HEK293T (cell line): ENCODE measurements at regions not wholly inside any gene's neighbourhood (a gene's known extent, or its start where the extent isn't known, plus 50 kb on each side); places are given as distances from the start of the nearest gene placed in this dataset.

Source experiments
- CTCF ChIA-PET: fragments of 350-600 bp; formaldehyde crosslinking; extraction: SDS; loops from one replicate; lab custom pipeline; 2021; ENCODE audit warnings: antibody characterized with exemption, inconsistent platforms; lab: Yijun Ruan, JAX
- POLR2A ChIA-PET: fragments of 350-600 bp; formaldehyde crosslinking; extraction: SDS; loops from one replicate; lab custom pipeline; 2020; ENCODE audit warnings: antibody characterized with exemption, inconsistent platforms; lab: Yijun Ruan, JAX
- DNase-seq: peaks from one replicate; pipeline ENCODE4 v3.0.0; 2012; ENCODE audit warnings: mixed read lengths; ENCODE audit errors: extremely low spot score
- ARNT ChIP-seq: fragments of 450-650 bp; IDR thresholded peaks from 2 replicates; pipeline ENCODE4 v1.6.1; 2017; ENCODE audit warnings: mild to moderate bottlenecking
- BHLHE40 ChIP-seq: fragments of 450-650 bp; IDR thresholded peaks from 2 replicates; pipeline ENCODE4 v1.6.1; 2016; ENCODE audit warnings: mild to moderate bottlenecking, moderate library complexity, borderline replicate concordance
- CTBP1 ChIP-seq: fragments of 450-650 bp; IDR thresholded peaks from 2 replicates; pipeline ENCODE4 v1.6.1; 2016; ENCODE audit warnings: borderline replicate concordance
- ELF4 ChIP-seq: fragments of 450-650 bp; IDR thresholded peaks from 2 replicates; pipeline ENCODE4 v1.6.1; 2017; ENCODE audit warnings: antibody characterized with exemption
- FOXA1 ChIP-seq: fragments of 450-650 bp; IDR thresholded peaks from 2 replicates; pipeline ENCODE4 v1.6.1; 2016; ENCODE audit warnings: mild to moderate bottlenecking
- FOXK2 ChIP-seq: fragments of 450-650 bp; IDR thresholded peaks from 2 replicates; pipeline ENCODE4 v1.6.1; 2016; ENCODE audit warnings: mild to moderate bottlenecking
- FOXM1 ChIP-seq: fragments of 450-650 bp; IDR thresholded peaks from 2 replicates; pipeline ENCODE4 v1.6.1; 2017; ENCODE audit warnings: mild to moderate bottlenecking, borderline replicate concordance
- HDGF ChIP-seq: fragments of 450-650 bp; IDR thresholded peaks from 2 replicates; pipeline ENCODE4 v1.6.1; 2017; ENCODE audit warnings: antibody characterized with exemption, borderline replicate concordance
- L3MBTL2 ChIP-seq: fragments of 450-650 bp; conservative IDR thresholded peaks from 2 replicates; pipeline ENCODE4 v1.6.1; 2016; ENCODE audit warnings: mild to moderate bottlenecking
- LEF1 ChIP-seq: fragments of 450-650 bp; IDR thresholded peaks from 2 replicates; pipeline ENCODE4 v1.6.1; 2017; ENCODE audit warnings: mild to moderate bottlenecking, borderline replicate concordance
- NFRKB ChIP-seq: fragments of 450-650 bp; IDR thresholded peaks from 2 replicates; pipeline ENCODE4 v1.6.1; 2016; ENCODE audit warnings: mild to moderate bottlenecking, moderate library complexity
- PKNOX1 ChIP-seq: fragments of 450-650 bp; IDR thresholded peaks from 2 replicates; pipeline ENCODE4 v1.6.1; 2016
- SP1 ChIP-seq: fragments of 450-650 bp; IDR thresholded peaks from 2 replicates; pipeline ENCODE4 v1.6.1; 2017
- SUZ12 ChIP-seq: fragments of 450-650 bp; IDR thresholded peaks from 2 replicates; pipeline ENCODE4 v1.6.1; 2016; ENCODE audit warnings: mild to moderate bottlenecking
- TARDBP ChIP-seq: fragments of 450-650 bp; IDR thresholded peaks from 2 replicates; pipeline ENCODE4 v1.6.1; 2016
- ZNF384 ChIP-seq: fragments of 450-650 bp; IDR thresholded peaks from 2 replicates; pipeline ENCODE4 v1.6.1; 2016

DNA sequence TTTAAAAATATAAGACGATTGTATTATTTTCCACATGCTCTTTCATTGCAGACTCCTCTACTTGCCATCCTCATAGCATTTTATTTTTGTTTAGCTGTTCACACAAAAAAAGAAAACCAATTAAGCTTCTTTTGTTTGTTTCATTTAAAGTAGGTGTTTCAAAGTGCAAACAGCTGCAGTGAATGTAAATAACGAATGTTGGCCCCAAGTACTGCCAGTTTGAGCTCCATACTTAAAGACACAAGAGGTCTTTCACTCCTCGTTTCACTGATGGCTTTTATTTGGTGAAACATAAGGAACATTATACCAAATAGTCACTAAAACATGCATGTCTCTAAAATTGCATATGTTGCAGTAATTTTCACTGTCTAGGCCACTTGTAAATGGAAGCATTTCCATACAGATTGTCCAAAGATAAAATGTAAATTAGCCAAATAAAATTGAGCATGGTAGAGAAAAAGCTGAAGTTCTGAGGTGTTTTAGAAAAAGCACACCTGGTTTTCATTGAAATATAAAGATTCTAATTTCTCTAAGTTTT lies 253.4 kb downstream of the TMX3 start:
- DNase-seq: no peak
- POLR2A ChIA-PET: no interaction called here
- CTCF ChIA-PET: no interaction called here
- TF ChIP-seq HDGF (no peak), SP1 (no peak), TARDBP (no peak), ZNF384 (no peak), ELF4 (no peak), PKNOX1 (no peak), FOXK2 (no peak), FOXA1 (no peak), ARNT (no peak)

DNA sequence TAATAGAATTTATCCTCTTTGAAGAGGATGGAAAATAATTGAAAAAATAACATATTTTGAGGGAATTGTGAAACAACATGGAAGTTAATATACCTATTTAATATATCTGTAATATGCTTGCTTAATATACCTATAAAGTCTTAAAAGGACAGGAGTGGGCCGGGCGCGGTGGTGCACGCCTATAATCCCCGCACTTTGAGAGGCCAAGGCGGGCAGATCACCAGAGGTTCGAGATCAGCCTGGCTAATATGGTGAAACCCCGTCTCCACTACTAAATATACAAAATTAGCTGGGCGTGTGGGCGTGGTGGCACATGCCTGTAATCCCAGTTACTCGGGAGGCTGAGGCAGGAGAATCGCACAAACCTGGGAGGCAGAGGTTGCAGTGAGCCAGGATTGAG lies 254.9 kb downstream of the TMX3 start:
- ChIA-PET CTCF (no interaction called here), POLR2A (no interaction called here)
- DNase-seq: no peak
- TF ChIP-seq NFRKB (no peak), ELF4 (no peak)

DNA sequence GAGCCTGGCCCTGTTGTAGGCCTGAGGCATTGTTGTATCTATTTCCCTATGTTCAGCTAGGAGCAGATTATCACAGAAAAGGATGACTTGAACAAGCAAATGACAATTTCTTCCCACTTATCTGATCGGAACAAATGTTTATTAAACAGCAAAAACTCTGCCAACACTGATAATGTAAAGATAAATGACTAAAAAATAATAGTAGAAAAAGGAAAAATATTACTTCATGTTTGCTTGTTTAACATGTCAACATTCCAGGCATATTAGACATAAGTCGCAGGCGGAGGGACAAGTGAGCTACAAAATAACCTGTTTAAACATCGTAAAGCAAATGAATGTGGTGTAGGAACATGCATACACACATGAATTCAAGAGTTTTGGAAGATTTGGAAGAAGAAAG lies 257.9 kb downstream of the TMX3 start:
- no peak for DNase-seq
- POLR2A ChIA-PET: no interaction called here
- no peak for TF ChIP-seq ZNF384
- CTCF ChIA-PET: no interaction called here

DNA sequence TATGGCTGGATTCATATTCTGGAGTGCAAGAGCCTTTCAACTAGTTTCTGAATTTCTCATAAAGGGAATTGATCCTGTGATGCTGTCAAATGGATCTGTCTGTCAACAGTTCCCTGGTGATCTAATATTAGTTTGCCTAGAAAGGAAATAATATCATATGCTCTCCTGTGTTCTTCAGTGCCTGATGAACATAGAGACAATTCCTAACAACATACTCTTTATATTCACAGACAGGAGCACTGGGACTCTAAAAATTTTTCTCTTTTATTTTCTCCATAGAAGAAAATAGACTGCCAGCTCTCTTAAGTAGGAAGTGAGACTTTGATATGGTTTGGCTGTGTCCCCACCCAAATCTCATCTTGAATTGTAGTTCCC lies 259.7 kb downstream of the TMX3 start:
- no peak for DNase-seq
- ChIA-PET CTCF (no interaction called here), POLR2A (no interaction called here)
- TF ChIP-seq BHLHE40 (no peak), ELF4 (no peak), CTBP1 (no peak), FOXK2 (no peak), PKNOX1 (no peak), HDGF (no peak), FOXM1 (no peak), SP1 (no peak), ZNF384 (no peak), NFRKB (no peak), TARDBP (no peak), SUZ12 (no peak), ARNT (no peak), LEF1 (no peak)

DNA sequence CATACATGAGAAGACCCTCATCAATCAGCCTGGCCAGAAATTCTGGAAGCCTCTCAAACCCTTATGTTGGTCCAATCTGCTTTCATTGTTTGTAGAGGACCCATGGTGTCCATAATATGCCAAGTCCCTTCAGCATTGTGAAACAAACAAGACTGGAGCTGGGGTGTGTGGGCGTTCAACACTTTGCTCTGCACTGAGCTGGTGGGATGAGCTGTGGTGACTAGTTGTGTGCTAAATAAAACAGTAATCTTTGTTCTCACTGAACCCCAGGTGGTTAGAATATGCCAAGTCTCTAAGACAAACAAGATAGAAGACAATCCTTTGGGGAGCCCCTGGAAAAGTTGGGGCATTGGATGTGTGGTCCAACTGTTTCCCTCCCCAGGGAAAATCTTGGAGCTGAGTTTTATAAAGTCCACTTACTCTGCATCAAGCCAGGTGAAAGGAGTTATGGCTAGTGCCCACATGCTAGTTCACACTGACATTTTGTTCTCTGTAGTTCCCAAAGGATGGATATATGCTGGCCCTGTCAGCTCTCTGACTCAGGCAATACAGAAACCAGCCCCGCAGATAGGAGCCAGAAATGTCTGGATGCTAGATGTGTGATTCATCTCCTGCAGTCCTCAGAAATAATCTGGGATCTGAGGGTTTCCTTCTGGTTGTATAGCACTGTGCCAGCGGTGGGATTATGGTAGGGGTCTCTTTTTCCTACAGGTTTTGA lies 260.2 kb downstream of the TMX3 start:
- no peak for DNase-seq
- ChIA-PET POLR2A (no interaction called here), CTCF (no interaction called here)
- no peak for TF ChIP-seq FOXA1

DNA sequence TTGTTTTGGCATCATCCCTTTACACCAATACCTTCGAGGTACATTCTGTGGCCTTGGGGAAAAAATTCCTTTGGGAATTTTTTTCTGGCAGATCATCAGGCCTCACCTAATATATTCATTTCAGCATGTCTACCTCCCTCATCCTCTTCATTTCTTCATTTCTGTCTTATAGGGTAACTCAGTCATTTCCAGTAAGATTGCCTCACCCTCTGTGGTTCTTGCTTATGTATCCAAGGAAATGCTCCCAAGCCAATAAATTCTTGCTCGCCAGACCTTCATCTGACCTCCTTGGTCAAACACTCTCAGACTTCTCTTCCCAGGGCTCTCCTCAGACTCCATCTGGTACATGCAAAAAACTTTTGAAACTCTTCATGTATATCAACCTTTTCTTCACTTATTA lies 265.6 kb downstream of the TMX3 start:
- DNase-seq: no peak
- POLR2A ChIA-PET: no interaction called here
- TF ChIP-seq FOXM1: no peak
- TF ChIP-seq HDGF: no peak
- no peak for TF ChIP-seq ELF4
- TF ChIP-seq CTBP1: no peak
- TF ChIP-seq ZNF384: no peak
- no peak for TF ChIP-seq LEF1
- TF ChIP-seq ARNT: no peak
- TF ChIP-seq SP1: no peak
- no peak for TF ChIP-seq FOXK2
- no peak for TF ChIP-seq L3MBTL2
- no peak for TF ChIP-seq PKNOX1
- no peak for TF ChIP-seq FOXA1
- TF ChIP-seq TARDBP: no peak
- TF ChIP-seq BHLHE40: no peak
- no peak for TF ChIP-seq NFRKB
- TF ChIP-seq SUZ12: no peak
- CTCF ChIA-PET: no interaction called here

DNA sequence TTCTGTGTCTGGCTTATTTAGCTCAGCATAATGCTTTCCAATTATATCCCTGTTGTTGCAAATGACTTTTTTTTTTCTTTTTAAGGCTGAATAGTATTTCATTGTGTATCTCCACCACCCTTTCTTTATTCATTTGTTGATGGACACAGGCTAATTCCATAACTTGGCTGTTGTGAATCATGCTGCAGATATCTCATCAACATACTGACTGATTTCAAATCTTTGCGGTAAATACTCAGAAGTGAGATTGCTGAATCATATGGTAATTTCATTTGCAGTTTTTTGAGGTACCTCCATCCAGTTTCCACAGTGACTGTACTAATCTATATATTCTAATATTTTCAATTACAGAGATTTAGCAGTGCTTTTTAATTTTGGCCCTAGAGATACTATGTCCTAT lies 266.2 kb downstream of the TMX3 start:
- POLR2A ChIA-PET: no interaction called here
- DNase-seq: no peak
- TF ChIP-seq SUZ12: no peak
- no peak for TF ChIP-seq ZNF384
- no peak for TF ChIP-seq TARDBP
- no peak for TF ChIP-seq FOXA1
- TF ChIP-seq FOXM1: no peak
- TF ChIP-seq BHLHE40: no peak
- TF ChIP-seq L3MBTL2: no peak
- TF ChIP-seq NFRKB: no peak
- CTCF ChIA-PET: no interaction called here

DNA sequence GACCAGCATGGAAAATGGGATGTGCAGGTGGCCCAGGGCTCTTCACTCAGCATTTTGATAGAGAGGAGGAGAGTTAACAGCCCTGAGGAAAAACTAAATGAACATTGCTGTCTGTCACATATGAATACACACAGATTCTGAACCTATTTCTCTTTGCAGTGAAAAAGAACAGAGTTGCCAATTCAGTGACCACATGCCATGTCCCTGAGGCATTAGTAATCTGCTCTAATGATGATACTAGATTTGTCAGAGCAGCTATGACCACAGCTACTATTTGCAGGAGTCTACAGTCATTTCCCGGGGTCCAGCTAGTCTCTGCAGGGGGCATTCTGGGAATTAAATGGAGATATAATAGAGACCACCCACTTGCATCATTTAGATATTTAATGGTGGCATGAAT lies 267.6 kb downstream of the TMX3 start:
- ChIA-PET POLR2A (no interaction called here), CTCF (no interaction called here)
- no peak for DNase-seq
- TF ChIP-seq NFRKB (no peak), PKNOX1 (no peak), FOXA1 (no peak), ZNF384 (no peak), L3MBTL2 (no peak), BHLHE40 (no peak), FOXM1 (no peak), ELF4 (no peak), FOXK2 (no peak), SP1 (no peak), ARNT (no peak), CTBP1 (no peak), SUZ12 (no peak), LEF1 (no peak), TARDBP (no peak)
